Endothelial cell (in vitro differentiated cells): ENCODE measurements at regions not wholly inside any gene's neighbourhood (a gene's known extent, or its start where the extent isn't known, plus 50 kb on each side); places are given as distances from the start of the nearest gene placed in this dataset.

Experiments
- DNase-seq: peaks from one replicate; pipeline ENCODE4 v3.0.0; 2021; ENCODE audit warnings: low spot score
- H3K27ac Mint-ChIP-seq: one replicate; pipeline ENCODE4 v1.8.0; 2021; ENCODE audit warnings: mixed read lengths, inconsistent platforms; ENCODE audit not compliant: unreplicated experiment
- H3K27me3 Mint-ChIP-seq: one replicate; pipeline ENCODE4 v1.8.0; 2021; ENCODE audit warnings: mild to moderate bottlenecking, moderate library complexity, mixed read lengths, inconsistent platforms; ENCODE audit not compliant: unreplicated experiment
- H3K36me3 Mint-ChIP-seq: one replicate; pipeline ENCODE4 v1.8.0; 2021; ENCODE audit warnings: mild to moderate bottlenecking, low read depth, mixed read lengths, inconsistent platforms; ENCODE audit not compliant: unreplicated experiment
- H3K4me1 Mint-ChIP-seq: one replicate; pipeline ENCODE4 v1.8.0; 2021; ENCODE audit warnings: mild to moderate bottlenecking, mixed read lengths, inconsistent platforms; ENCODE audit not compliant: unreplicated experiment
- H3K4me3 Mint-ChIP-seq: one replicate; pipeline ENCODE4 v1.8.0; 2021; ENCODE audit warnings: mild to moderate bottlenecking, mixed read lengths, inconsistent platforms; ENCODE audit not compliant: unreplicated experiment
- H3K9me3 Mint-ChIP-seq: one replicate; pipeline ENCODE4 v1.8.0; 2021; ENCODE audit warnings: mixed read lengths, inconsistent platforms; ENCODE audit not compliant: unreplicated experiment
- CTCF ChIP-seq: fragments of 200-600 bp; sonication (generic); IDR thresholded peaks from one replicate; pipeline ENCODE4 v1.5.0; 2021; ENCODE audit warnings: antibody characterized with exemption; ENCODE audit not compliant: unreplicated experiment

GRCh38 chr5:125109816-125110215 is 363.4 kb upstream of the ZNF608 start:
- H3K9me3 Mint-ChIP-seq: no peaks in the 10 kb centered on the region
- DNase-seq: no peak
- no peak overlapping the region for H3K4me3 Mint-ChIP-seq
- no peaks in the 10 kb centered on the region for H3K36me3 Mint-ChIP-seq
- H3K4me1 Mint-ChIP-seq: peaks cover 13% of the 10 kb centered on the region
- TF ChIP-seq CTCF: no peak
- no peaks in the 10 kb centered on the region for H3K27me3 Mint-ChIP-seq
- H3K27ac Mint-ChIP-seq: no peak overlapping the region

GRCh38 chr5:125112196-125112595 is 365.8 kb upstream of the ZNF608 start:
- TF ChIP-seq CTCF: no peak
- Mint-ChIP-seq H3K36me3 (no peaks in the 10 kb centered on the region), H3K4me3 (no peak overlapping the region), H3K4me1 (peaks cover 5% of the 10 kb centered on the region), H3K9me3 (no peaks in the 10 kb centered on the region), H3K27me3 (no peaks in the 10 kb centered on the region), H3K27ac (no peak overlapping the region)
- DNase-seq: no peak

GRCh38 chr5:125113328-125113727 is 366.9 kb upstream of the ZNF608 start:
- Mint-ChIP-seq H3K4me1 (peaks cover 9% of the 10 kb centered on the region), H3K27ac (no peak overlapping the region), H3K4me3 (no peak overlapping the region), H3K36me3 (no peaks in the 10 kb centered on the region), H3K27me3 (no peaks in the 10 kb centered on the region), H3K9me3 (no peaks in the 10 kb centered on the region)
- TF ChIP-seq CTCF: no peak
- DNase-seq: no peak

- no peak overlapping the region for H3K4me3 Mint-ChIP-seq
- no peaks in the 10 kb centered on the region for H3K9me3 Mint-ChIP-seq
- no peak for TF ChIP-seq CTCF
- DNase-seq: no peak
- H3K27ac Mint-ChIP-seq: no peak overlapping the region
- H3K36me3 Mint-ChIP-seq: no peaks in the 10 kb centered on the region
- no peaks in the 10 kb centered on the region for H3K27me3 Mint-ChIP-seq
- H3K4me1 Mint-ChIP-seq: peaks cover 9% of the 10 kb centered on the region
These were observed 368.7 kb upstream of the ZNF608 start for GRCh38 chr5:125115195-125115525.

GRCh38 chr5:125117566-125117965 is 371.1 kb upstream of the ZNF608 start:
- TF ChIP-seq CTCF: no peak
- DNase-seq: no peak

More at GRCh38 chr5:125117566-125117965, 371.1 kb upstream of the ZNF608 start:
- Mint-ChIP-seq H3K4me1 (peaks cover 9% of the 10 kb centered on the region), H3K36me3 (no peaks in the 10 kb centered on the region), H3K9me3 (no peaks in the 10 kb centered on the region), H3K4me3 (no peak overlapping the region), H3K27me3 (no peaks in the 10 kb centered on the region), H3K27ac (no peak overlapping the region)
